C4-2B (cell line): ENCODE measurements at regions not wholly inside any gene's neighbourhood (a gene's known extent, or its start where the extent isn't known, plus 50 kb on each side); places are given as distances from the start of the nearest gene placed in this dataset.

ENCODE experiments used
- H3K27ac ChIP-seq: fragments of 450-650 bp; 2 replicates; pipeline ENCODE4 v1.5.1; 2017
- CTCF ChIP-seq: fragments of 450-650 bp; conservative IDR thresholded peaks from 2 replicates; pipeline ENCODE4 v1.5.1; 2017; ENCODE audit warnings: mild to moderate bottlenecking
- ZFX ChIP-seq: fragments of 450-650 bp; IDR thresholded peaks from 2 replicates; pipeline ENCODE4 v1.6.1; 2017

GRCh38 chr5:118752969-118753368 lies 235.4 kb downstream of the DTWD2 start:
- H3K27ac ChIP-seq, result no peak overlapping the region
- TF ChIP-seq CTCF (no peak), ZFX (no peak)

- TF ChIP-seq CTCF, result no peak
- TF ChIP-seq ZFX, result no peak
- H3K27ac ChIP-seq, result no peak overlapping the region
These were observed 252.0 kb downstream of the DTWD2 start for GRCh38 chr5:118736396-118736795.

- no peak overlapping the region for H3K27ac ChIP-seq
- TF ChIP-seq CTCF (no peak), ZFX (no peak)
These were observed 255.0 kb downstream of the DTWD2 start for GRCh38 chr5:118733394-118733793.

GRCh38 chr5:118728191-118728590 lies 260.2 kb downstream of the DTWD2 start:
- H3K27ac ChIP-seq, result no peak overlapping the region
- no peak for TF ChIP-seq CTCF
- TF ChIP-seq ZFX, result no peak

- TF ChIP-seq ZFX (no peak), CTCF (no peak)
- no peak overlapping the region for H3K27ac ChIP-seq
These were observed 261.5 kb downstream of the DTWD2 start for GRCh38 chr5:118726891-118727290.

- TF ChIP-seq ZFX (no peak), CTCF (no peak)
- H3K27ac ChIP-seq, result no peak overlapping the region
These were observed 265.4 kb downstream of the DTWD2 start for GRCh38 chr5:118723021-118723338.

- TF ChIP-seq ZFX (no peak), CTCF (no peak)
- no peak overlapping the region for H3K27ac ChIP-seq
These were observed 266.0 kb downstream of the DTWD2 start for GRCh38 chr5:118722122-118723020.
